ENCODE measurements at regions not wholly inside any gene's neighbourhood (a gene's known extent, or its start where the extent isn't known, plus 50 kb on each side); places are given as distances from the start of the nearest gene placed in this dataset.
A peak's percentile ranks its signal among the peaks of the same experiment; 100 is the strongest.
"Not testable (repeated sequence)": the region's sequence is repeated elsewhere in the genome, so short reads cannot be mapped to it uniquely, and the experiment has no call there.

DNA sequence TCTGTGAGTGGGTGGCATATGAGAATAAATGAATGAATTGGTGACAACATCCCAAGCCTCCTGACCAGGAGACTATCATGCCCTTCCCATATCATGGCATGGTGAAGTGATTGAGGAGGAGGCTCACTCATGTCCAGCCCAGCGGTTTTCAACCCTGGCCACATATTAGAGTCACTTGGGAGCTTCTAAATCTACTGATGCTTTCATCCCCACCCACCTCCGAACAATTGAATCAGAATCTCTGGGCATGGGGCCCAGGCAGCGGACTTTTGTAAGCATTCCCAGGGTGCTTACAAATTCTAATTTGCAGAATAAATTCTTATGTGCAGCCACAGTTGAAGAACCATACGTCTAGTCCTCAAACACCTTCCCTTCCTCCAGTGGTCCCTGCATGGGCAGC lies 81.7 kb upstream of the SEC11C start:
- no peak for DNase-seq (ENCODE audit: low read depth in 2 of 2)

GRCh38 chr18:59059140-59059539 lies 80.5 kb upstream of the SEC11C start:
- DNase-seq (ENCODE audit: low read depth in 2 of 2): no peak

DNA sequence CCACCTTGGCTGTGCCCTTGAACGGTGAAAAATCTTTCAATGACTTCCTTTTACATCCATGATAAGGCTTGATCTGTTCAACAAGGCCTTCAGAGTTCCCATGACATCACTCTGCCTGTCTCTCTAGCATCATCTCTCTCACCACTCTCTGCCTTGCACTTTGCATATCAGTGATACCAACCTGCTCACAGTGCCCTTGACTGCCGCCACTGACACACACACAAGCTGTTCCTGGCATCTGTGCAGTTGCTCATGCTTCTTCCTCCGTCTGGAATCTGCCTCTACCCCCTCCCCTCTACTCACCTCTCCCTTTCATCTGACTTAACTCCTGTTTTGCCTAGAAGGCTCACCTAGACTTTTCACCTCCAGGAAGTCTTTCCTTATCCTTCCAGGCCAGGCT lies 79.1 kb upstream of the SEC11C start:
- no peak for DNase-seq (ENCODE audit: low read depth in 2 of 2)

DNA sequence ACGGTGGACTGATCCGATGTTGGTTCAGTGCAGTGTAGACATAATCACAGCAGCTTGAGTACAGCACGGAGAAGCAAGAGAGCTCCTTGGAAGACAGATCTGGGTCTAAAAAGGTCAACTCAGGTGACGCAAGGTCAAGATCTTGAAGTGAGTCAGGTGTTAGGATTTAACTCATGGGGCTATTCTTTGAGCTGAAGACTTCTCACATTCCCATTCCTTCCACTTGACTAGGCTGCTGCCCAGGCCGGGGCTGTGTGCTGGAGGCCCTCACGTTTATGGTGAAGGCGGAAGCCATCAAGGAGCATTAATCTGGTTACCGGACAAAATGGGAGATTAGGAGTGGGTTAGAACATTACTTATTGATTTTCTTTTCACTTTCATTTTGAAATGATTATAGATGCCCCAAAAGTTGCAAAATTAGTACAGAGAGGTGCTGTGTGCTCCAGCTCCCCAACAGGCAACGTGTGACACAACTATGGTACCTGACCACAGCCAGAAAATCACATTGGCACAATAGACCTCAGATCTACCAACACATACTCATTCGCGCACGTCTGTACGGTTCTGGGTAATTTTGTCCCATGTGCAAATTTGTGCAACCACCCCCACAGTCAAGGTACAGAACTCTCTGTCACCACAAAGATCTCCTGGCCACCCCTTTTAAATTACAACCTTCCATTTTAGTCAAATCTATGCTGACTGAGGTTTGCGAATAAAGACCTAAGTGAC lies 77.6 kb upstream of the SEC11C start:
- no peak for DNase-seq (ENCODE audit: low read depth in 2 of 2)

- no peak for DNase-seq (ENCODE audit: low read depth in 2 of 2)
These were observed 77.1 kb upstream of the SEC11C start for GRCh38 chr18:59062643-59063006.

DNA sequence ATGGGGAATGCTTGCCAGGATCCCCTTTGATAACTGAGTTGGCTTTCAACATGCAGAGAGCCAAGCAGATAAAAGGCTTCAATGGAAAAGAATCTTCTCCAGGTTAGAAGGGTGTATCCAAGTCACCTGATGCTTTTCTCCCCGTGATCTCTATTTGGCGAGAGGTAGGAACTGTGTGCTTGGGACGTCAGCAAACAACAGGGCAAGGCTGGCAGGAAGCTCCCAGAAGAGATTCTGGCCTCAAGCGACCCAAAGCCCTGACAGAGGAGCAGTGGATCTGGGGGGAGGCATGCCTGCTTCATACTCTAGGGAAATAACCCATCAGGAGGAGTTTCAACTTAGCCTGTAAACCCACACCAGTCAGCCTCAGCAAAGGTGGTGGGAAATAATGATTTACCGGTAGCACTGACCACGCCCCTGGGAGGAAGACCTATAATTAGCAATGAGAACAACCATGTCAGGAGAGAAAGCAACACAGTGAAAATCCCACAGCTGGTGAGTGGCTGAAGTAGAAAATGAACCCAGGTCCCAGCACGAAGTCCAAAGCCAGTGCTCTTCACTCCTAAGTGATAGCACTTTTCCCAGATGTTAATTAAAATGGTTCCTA lies 76.3 kb upstream of the SEC11C start:
- no peak for DNase-seq (ENCODE audit: low read depth in 2 of 2)

DNA sequence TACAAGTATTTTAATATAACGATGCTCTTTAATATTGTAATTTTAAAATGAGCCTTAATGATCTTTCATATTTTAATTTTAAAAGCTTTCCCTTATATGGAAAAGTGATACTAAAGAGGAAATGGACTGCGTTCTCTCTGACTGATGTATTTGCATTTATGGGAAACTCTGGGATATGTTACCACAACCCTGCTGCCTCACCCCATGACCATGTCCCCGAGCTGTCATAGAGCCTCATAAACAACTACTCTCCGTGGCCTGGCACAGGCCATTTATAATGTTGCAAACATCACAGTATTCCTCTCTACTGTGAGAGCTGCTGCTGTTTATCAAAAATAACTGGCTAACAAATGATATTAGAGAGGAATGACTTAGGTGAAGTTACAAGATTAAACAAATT lies 75.8 kb upstream of the SEC11C start:
- DNase-seq (ENCODE audit: low read depth in 2 of 2): no peak

DNA sequence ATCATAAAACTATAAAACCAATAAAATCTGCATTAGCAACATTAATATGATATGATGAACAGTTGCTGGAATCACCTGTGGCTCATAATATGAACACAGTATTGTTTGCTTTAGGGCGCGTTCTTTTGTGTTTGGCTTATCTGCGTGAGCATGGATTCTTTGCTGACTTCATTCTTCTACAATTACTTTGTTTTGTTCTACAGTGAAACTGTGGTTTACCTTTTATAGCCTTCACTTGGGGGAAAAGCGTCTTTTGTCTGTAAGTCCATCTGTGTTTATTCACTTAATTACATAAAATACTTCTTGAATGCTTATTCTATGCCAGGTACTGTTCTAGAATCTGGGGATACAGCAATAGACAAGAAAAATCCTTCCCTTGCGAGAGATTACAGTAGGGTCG lies 74.0 kb upstream of the SEC11C start:
- no peak for DNase-seq (ENCODE audit: low read depth in 2 of 2)

DNA sequence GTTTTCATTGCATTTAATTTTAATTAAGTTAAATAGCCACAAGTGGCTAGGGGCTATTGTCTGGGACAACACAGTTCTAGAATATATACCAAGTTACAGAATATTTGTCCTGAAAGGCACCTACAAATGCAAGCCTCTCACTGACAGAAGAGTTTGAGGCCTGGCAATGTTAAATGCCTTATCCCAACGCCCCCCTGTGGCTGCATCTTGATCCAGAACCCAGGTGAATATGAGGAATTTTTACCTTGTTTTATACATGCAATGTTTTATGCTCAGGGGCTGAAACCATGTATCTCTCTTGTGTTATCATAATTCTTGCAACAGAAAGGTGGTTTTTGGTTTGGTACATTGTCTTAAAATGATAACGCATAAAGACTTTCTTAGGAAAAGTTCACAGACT lies 71.8 kb upstream of the SEC11C start:
- peak in 1 of 2 experiments; percentile 25 for DNase-seq (ENCODE audit: low read depth in 2 of 2)

- no peak for DNase-seq (ENCODE audit: low read depth in 2 of 2)
These were observed 71.2 kb upstream of the SEC11C start for GRCh38 chr18:59068276-59069071.

GRCh38 chr18:59070181-59070912 lies 69.3 kb upstream of the SEC11C start:
- DNase-seq (ENCODE audit: low read depth in 2 of 2): peak; percentile 54 to 85

GRCh38 chr18:59072727-59073421 lies 66.8 kb upstream of the SEC11C start:
- no peak for DNase-seq (ENCODE audit: low read depth in 2 of 2)

- DNase-seq (ENCODE audit: low read depth in 2 of 2): no peak
These were observed 63.8 kb upstream of the SEC11C start for GRCh38 chr18:59075923-59076322.

DNA sequence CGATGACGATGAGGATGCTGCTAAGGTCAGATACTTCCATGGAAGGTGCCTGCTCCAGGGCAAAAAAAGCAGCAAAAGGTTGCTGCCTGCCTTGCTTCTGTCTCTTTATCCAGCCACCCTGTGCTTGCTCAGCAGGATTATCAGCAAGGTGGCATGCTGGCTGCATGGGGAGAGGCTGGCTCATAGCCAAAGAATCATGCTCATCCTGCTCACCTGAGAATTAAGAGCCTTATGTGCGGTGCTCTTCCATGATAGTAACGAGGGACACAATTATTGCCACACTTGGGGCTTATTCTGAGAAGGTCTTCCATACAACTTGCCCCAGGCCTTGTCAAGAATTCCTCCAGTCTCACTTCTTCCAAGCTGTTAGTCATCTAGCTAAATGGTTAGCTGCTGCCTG lies 60.4 kb upstream of the SEC11C start:
- no peak for DNase-seq (ENCODE audit: low read depth in 2 of 2)

GRCh38 chr18:59079687-59080501 lies 59.8 kb upstream of the SEC11C start:
- not testable (repeated sequence) for DNase-seq (ENCODE audit: low read depth in 2 of 2)

GRCh38 chr18:59083136-59083818 lies 56.4 kb upstream of the SEC11C start:
- DNase-seq (ENCODE audit: low read depth in 2 of 2): no peak

DNA sequence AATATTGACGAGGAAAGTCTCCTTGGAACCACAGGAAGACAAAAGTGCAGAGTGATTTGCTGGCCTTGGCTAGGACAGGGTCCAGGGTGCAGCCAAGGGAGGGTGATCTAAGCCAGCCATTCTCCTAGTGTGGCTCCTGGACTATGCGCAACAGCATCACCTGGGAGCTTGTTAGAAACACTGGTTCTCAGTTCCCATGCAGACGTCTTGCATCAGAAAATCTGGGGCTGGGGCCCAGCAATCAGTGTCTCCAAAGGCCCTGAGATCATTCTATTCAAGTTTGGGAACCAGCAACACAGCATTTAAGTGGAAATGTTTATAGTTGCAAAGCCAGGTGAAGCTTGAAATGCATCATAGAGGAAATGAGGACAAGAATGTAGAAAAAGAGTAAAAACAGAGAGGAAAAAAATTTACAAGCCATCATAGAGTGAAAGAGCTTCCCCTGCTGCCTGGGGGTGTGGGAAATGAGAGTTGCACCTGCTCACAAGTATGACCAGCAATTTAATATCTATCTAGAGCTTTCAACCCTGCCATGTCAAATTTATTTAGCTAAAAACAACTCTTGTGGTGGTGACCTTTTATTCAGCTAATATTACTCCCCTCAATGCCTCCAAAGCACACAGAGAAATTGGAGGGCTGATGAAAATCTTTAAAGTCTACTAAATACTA lies 54.4 kb upstream of the SEC11C start:
- no peak for DNase-seq (ENCODE audit: low read depth in 2 of 2)

DNA sequence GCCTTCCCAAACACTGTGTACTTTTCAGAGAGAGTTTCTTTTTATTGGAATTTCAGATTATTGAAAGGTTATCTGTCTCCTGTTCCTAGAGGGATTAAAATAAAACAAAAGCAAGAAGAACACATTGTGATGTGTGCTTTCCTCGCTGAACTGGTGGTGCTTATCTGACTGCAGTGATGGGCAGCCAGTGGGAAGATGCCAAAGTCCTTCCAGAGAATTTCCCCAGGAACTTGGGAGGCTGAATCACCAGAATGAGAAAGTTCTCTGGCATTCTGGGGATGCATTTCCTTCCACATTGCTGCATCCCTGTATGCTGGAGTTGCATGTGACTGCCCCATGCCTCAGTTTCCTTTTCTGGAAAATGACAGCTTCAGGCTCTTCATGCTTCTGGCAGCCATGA lies 53.9 kb upstream of the SEC11C start:
- no peak for DNase-seq (ENCODE audit: low read depth in 2 of 2)

- no peak for DNase-seq (ENCODE audit: low read depth in 2 of 2)
These were observed 53.2 kb upstream of the SEC11C start for GRCh38 chr18:59086522-59086921.

DNA sequence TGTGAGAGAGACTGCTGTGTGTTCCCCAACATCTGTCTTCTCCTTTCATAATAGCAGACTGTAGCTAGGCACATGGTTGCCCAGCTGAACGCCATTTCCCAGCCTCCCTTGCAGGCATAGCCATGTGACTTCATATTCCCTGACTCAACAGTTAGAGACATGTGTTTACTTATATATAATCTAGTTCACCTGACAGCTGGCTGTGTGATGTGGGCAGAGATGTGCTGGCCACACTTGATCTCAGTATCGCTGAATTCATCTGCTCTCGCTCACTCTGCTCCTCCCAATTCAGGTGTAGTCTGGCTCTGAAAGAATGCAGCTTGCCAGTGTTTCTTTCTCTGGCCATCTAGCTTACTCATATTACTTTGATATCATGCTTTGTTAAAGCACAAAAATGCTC lies 52.3 kb upstream of the SEC11C start:
- no peak for DNase-seq (ENCODE audit: low read depth in 2 of 2)

All from stimulated activated CD4-positive, alpha-beta T cell treated with anti-CD3 and anti-CD28 coated beads, Interleukin-12 subunit alpha, Interleukin-12 subunit beta, amount 100 ng/mL, for 24 hours (primary cell).